ENCODE measurements at regions not wholly inside any gene's neighbourhood (a gene's known extent, or its start where the extent isn't known, plus 50 kb on each side); places are given as distances from the start of the nearest gene placed in this dataset.

DNA sequence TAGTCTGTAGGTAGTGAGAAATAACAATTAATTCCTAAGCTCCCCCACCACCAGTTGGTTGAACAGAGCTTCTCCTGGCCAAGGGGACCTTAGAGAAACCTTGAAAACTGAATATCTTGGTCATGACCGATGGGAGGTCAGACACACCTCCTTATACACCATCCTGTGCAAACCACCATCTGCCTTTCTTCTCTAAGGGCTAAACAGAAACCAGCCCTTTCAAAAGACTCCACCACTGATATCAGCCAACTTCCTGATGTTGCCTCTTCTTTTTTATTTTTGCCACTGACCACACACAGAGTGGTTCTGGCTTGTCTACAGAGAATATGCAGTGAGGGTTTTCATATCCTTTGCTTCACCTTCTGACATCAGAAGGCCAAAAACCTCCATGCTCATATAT is 977.7 kb upstream of the SEL1L start:
- no peak for DNase-seq (ENCODE audit: extremely low read depth, low read depth, low spot score)

GRCh38 chr14:82520765-82521164 is 987.1 kb upstream of the SEL1L start:
- DNase-seq (ENCODE audit: extremely low read depth, low read depth, low spot score): no peak

DNA sequence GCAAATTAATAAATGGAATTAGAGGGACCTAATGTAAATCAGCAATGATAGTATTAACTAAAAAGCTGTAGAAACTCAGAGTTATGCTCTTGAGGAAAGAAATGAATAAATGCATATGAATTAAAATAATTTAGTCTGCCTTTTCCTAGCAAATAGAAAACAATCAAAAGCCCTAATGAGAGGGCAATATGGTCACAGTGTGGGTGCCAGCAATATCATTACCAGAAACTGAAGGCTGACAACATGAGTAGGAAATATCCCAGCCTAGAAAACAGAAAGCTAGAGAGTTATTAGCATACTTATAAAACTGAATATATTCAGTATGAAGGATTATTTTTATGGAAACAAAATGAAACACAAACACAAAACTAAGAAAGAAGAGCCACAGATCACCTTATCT is 987.5 kb upstream of the SEL1L start:
- no peak for DNase-seq (ENCODE audit: extremely low read depth, low read depth, low spot score)

GRCh38 chr14:82528016-82528415 is 994.4 kb upstream of the SEL1L start:
- no peak for DNase-seq (ENCODE audit: extremely low read depth, low read depth, low spot score)

DNA sequence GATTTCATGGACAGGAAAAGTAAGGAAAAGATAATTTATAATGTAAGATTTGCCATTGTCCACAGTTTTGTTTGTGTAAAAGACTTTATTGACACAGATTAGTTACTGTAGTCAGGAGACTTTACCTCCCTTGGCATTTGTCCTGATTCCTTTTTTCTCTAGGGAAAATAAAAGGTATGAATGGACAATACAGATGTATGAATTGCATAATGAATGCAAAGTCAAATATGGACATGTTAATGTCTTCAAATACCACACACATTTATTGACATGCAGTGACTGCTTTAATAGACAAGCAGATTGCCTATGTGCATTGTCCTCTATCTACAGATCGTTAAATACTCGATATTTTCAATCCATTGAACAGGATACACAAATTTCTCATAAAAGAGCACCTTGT is 999.7 kb upstream of the SEL1L start:
- DNase-seq (ENCODE audit: extremely low read depth, low read depth, low spot score): no peak

- no peak for DNase-seq (ENCODE audit: extremely low read depth, low read depth, low spot score)
These were observed 1002.9 kb upstream of the SEL1L start for GRCh38 chr14:82536566-82536965.

DNA sequence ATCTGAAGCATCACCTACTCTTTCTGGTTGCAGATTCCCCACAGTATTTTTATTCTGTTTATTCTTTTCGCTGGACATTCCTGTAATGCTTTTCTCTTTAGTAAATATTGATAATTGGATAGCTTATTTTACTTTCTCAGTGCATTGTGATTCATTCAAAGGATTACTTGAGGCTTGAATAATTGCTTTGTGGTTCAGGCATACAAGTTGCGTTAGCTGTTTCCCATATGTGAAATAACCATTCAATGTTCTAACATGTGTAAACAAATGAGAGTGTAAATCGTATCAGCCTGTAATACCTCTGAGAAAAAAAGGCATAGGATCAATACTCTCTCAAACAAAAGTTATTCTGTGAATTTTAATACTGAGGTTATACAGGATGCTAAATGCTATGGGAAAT is 1004.2 kb upstream of the SEL1L start:
- DNase-seq (ENCODE audit: extremely low read depth, low read depth, low spot score): no peak

- no peak for DNase-seq (ENCODE audit: extremely low read depth, low read depth, low spot score)
These were observed 1012.7 kb upstream of the SEL1L start for GRCh38 chr14:82546401-82546800.

- DNase-seq (ENCODE audit: extremely low read depth, low read depth, low spot score): no peak
These were observed 1015.8 kb upstream of the SEL1L start for GRCh38 chr14:82549306-82549990.

DNA sequence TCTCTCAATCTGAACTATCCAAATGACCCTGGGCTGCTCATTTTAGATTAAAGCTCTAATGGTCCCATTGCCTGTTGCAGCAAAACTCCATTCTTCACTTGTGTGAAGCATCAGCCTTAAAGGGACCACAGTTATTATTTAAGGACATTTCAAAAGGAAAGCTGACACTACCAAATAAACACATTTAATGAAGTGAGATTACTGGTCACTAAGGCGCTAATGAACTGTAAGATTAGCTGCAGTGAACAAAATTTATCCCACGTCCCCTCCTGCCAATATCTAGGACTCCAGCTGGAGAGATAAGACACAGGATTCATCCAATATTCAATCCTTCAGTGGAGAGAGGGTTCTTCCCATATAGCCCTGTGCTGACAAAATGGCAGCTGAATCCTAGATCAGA is 1029.2 kb upstream of the SEL1L start:
- DNase-seq (ENCODE audit: extremely low read depth, low read depth, low spot score): no peak

- DNase-seq (ENCODE audit: extremely low read depth, low read depth, low spot score): no peak
These were observed 1032.2 kb upstream of the SEL1L start for GRCh38 chr14:82565825-82566224.

DNA sequence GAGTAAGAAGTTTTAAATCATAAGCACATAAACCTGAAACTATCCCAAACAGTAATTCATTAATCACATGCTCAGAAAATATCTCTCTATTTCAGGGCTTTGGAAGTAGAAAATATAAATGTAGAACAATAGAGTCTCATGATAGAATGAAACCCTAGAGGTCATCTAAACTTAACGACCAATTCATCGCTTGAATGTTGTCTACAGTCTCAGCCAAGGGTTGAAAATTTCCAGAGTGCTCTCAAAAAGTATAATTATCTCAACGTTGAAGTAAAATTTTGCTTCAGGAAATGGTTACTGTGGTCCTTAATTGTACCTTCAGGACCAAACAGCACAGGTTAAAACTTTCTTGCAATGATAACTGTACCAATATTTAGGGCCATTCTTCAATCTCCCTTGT is 1053.6 kb upstream of the SEL1L start:
- DNase-seq (ENCODE audit: extremely low read depth, low read depth, low spot score): no peak

- no peak for DNase-seq (ENCODE audit: extremely low read depth, low read depth, low spot score)
These were observed 1061.8 kb upstream of the SEL1L start for GRCh38 chr14:82595466-82595865.

DNA sequence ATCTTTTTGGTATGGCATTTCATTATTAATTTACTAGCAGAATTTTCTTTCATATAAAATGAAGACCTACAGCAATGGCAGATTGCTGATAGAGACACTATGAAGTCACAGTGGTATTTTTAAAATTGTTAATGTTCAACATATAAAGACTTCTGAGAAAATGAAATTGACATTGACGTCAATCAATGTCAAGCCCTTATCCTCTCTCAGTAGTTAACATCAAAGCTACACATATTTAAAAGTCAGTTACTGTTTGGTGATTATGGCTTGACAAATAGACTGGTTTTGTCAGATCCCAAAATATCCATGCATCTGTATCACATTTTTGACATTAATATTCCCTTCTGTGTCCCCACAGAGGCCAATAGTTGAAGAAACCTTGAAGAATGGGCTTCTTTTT is 1069.1 kb upstream of the SEL1L start:
- DNase-seq (ENCODE audit: extremely low read depth, low read depth, low spot score): no peak

GRCh38 chr14:82604819-82605218 is 1071.2 kb upstream of the SEL1L start:
- no peak for DNase-seq (ENCODE audit: extremely low read depth, low read depth, low spot score)

- no peak for DNase-seq (ENCODE audit: extremely low read depth, low read depth, low spot score)
These were observed 1088.3 kb upstream of the SEL1L start for GRCh38 chr14:82621881-82622450.

DNA sequence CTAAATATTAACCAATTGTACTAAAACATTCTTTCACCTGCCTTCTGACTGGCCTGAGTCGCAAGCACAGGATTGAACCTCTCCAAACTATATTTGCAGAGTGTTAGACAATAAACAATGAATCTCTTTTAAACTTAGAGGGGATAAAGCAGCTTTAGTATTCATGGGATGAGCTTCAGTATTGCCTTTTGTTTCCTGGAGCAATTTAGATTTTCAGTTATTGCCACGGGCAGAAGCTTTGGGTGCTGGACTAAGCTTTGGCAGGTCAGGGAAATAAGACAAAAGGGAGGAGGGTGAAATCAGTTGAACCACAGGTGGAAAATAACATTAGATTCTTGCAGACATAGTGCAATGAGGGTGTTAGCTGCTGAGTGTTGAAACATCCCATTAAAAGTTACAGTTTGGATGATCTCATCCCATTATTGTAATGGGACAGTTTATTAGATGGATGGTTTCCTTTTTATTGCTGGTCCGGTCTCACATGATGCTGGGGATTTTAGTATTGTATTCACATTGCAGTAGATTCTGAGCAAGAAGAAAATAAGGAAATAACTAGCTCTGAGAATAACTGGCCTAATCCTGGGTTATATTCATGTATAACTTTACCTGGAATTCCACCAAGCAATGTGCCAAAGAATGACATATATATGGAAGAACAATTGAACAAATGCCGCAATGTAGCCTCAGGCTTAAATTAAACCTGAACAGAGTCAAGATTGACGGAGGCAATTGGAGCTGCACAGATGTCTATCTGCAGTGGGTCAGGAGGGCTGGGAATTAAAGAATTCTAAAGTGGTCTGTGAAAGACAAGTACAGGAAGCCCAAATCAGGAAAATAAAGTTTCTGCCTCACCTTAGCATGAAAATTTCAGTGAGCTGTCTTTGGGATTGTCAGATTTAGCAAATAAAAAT is 1092.8 kb upstream of the SEL1L start:
- DNase-seq (ENCODE audit: extremely low read depth, low read depth, low spot score): no peak

- DNase-seq (ENCODE audit: extremely low read depth, low read depth, low spot score): no peak
These were observed 1102.3 kb upstream of the SEL1L start for GRCh38 chr14:82635915-82636314.

DNA sequence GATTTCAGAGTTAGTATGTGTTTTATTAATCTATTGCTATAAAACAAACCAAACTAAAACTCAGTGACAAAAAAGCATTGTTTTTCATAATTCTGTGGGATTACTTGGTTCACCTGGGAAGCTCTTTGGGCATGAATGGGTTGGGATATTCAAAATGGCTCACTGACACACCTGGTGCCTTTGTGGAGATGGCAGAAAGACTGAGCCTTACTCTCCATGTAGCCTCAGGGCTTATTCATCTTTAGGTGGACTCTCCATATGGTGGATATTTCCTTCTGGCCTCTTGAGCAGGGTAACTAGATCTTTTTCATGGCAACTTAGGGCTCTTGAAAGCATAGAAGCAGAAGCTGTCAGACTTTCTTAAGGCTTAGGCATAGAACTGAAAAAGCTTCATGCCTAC is 1102.8 kb upstream of the SEL1L start:
- no peak for DNase-seq (ENCODE audit: extremely low read depth, low read depth, low spot score)

DNA sequence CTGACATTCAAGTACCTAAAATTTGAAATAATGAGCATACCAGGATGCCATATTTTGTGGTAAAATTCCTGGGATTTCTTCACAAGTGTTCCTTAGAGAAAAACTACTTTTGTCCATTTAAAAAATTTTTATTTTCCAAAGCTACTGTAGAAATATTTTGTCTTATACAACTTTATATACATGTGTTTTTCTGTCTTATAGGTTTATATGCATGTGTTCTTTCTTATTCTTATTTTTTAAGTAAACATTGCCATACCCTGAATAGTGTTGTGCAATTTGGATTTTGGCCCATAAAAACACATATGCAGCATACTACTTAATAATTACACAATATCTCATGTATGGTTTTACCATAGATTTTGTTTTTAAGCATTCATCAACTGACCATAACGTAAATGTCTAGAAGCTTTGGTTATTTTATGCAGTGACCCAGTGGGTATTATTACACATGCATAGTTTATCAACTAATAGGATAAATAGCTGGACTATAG is 1107.4 kb upstream of the SEL1L start:
- DNase-seq (ENCODE audit: extremely low read depth, low read depth, low spot score): no peak

GRCh38 chr14:82642425-82642824 is 1108.8 kb upstream of the SEL1L start:
- no peak for DNase-seq (ENCODE audit: extremely low read depth, low read depth, low spot score)

All from glomerular endothelial cell (primary cell).